IMR-90 (cell line): ENCODE measurements at regions not wholly inside any gene's neighbourhood (a gene's known extent, or its start where the extent isn't known, plus 50 kb on each side); places are given as distances from the start of the nearest gene placed in this dataset.

Experiments
- ATAC-seq: fragments of 200-7000 bp; cut with Tn5 transposase; 2 replicates; pipeline ENCODE4 v1.9.1; 2020; ENCODE audit warnings: low read depth, mild to moderate bottlenecking, moderate library complexity
- BruUV-seq: library from RNA; stranded (reverse); fragments of 400-500 nt; replicated peaks from 2 replicates; lab custom pipeline; 2021; lab: Mats Ljungman, UMichigan
- CTCF ChIA-PET: fragments of 300-600 bp; formaldehyde crosslinking; extraction: SDS; loops from one replicate; lab custom pipeline; 2021; ENCODE audit warnings: antibody characterized with exemption; lab: Yijun Ruan, JAX
- POLR2A ChIA-PET: fragments of 300-600 bp; sonication (Branson Sonifier 250); formaldehyde crosslinking; loops from one replicate; lab custom pipeline; 2022; ENCODE audit warnings: antibody characterized with exemption; ENCODE audit not compliant: unreplicated experiment; lab: Charles Lee
- DNase-seq: peaks from one replicate; pipeline ENCODE4 v3.0.0; 2013
- H2AFZ ChIP-seq: replicated peaks from 2 replicates; pipeline ENCODE3; 2013; ENCODE audit warnings: low read length, mild to moderate bottlenecking; ENCODE audit not compliant: poor library complexity
- H2AK5ac ChIP-seq: 2 replicates; pipeline ENCODE4 v1.6.1; 2013; ENCODE audit warnings: low read depth, low read length, inconsistent platforms
- H2AK9ac ChIP-seq: replicated peaks from 2 replicates; pipeline ENCODE3; 2013; ENCODE audit warnings: mild to moderate bottlenecking, low read depth, low read length, moderate library complexity; ENCODE audit not compliant: poor library complexity
- H2BK120ac ChIP-seq: 2 replicates; pipeline ENCODE4 v1.6.1; 2013; ENCODE audit warnings: low read depth, low read length, inconsistent platforms
- H2BK15ac ChIP-seq: 3 replicates; pipeline ENCODE4 v1.6.1; 2013; ENCODE audit warnings: low read depth, low read length, inconsistent platforms
- H2BK20ac ChIP-seq: 2 replicates; pipeline ENCODE4 v1.6.1; 2013; ENCODE audit warnings: low read depth, mild to moderate bottlenecking, inconsistent platforms, low read length, moderate library complexity
- H2BK5ac ChIP-seq: 2 replicates; pipeline ENCODE4 v1.6.1; 2013; ENCODE audit warnings: mild to moderate bottlenecking, low read depth, low read length, inconsistent platforms; ENCODE audit not compliant: poor library complexity, severe bottlenecking
- H3K14ac ChIP-seq: replicated peaks from 2 replicates; pipeline ENCODE4 v1.6.1; 2013; ENCODE audit warnings: low read depth, low read length, inconsistent platforms
- H3K18ac ChIP-seq: 2 replicates; pipeline ENCODE4 v1.6.1; 2013; ENCODE audit warnings: low read depth, low read length, control low read depth
- H3K23ac ChIP-seq: 2 replicates; pipeline ENCODE4 v1.6.1; 2013; ENCODE audit warnings: low read depth, low read length, inconsistent platforms
- H3K27ac ChIP-seq: 2 replicates; pipeline ENCODE4 v1.5.1; 2013; ENCODE audit warnings: mild to moderate bottlenecking, control low read depth, low read length; ENCODE audit not compliant: insufficient read depth
- H3K27me3 ChIP-seq: 2 replicates; pipeline ENCODE4 v1.6.1; 2013; ENCODE audit warnings: low read length; ENCODE audit not compliant: control insufficient read depth, insufficient read depth
- H3K36me3 ChIP-seq: 2 replicates; pipeline ENCODE4 v1.6.1; 2013; ENCODE audit warnings: low read length, mixed read lengths; ENCODE audit not compliant: control insufficient read depth, insufficient read depth
- H3K4ac ChIP-seq: 2 replicates; pipeline ENCODE4 v1.6.1; 2013; ENCODE audit warnings: low read depth, low read length, inconsistent platforms
- H3K4me1 ChIP-seq: 2 replicates; pipeline ENCODE4 v1.6.1; 2013; ENCODE audit warnings: low read length, mixed read lengths; ENCODE audit not compliant: control insufficient read depth, insufficient read depth
- H3K4me2 ChIP-seq: 2 replicates; pipeline ENCODE4 v1.6.1; 2013; ENCODE audit warnings: low read depth, mild to moderate bottlenecking, control low read depth, low read length, moderate library complexity
- H3K4me3 ChIP-seq: 2 replicates; pipeline ENCODE4 v1.5.1; 2013; ENCODE audit warnings: low read depth, mild to moderate bottlenecking, control low read depth, low read length, moderate library complexity; ENCODE audit not compliant: insufficient read depth
- H3K56ac ChIP-seq: 2 replicates; pipeline ENCODE4 v1.6.1; 2013; ENCODE audit warnings: low read length, inconsistent platforms; ENCODE audit not compliant: insufficient read depth; ENCODE audit errors: extremely low read depth
- H3K79me1 ChIP-seq, 2 experiments: 2 replicates each; pipeline ENCODE4 v1.6.1; 2013; ENCODE audit warnings: low read length in 2 of 2, inconsistent platforms in 1 of 2, low read depth in 1 of 2
- H3K9ac ChIP-seq: 2 replicates; pipeline ENCODE4 v1.6.1; 2013; ENCODE audit warnings: low read depth, low read length, control low read depth
- H3K9me1 ChIP-seq: 2 replicates; pipeline ENCODE4 v1.6.1; 2013; ENCODE audit warnings: low read length, inconsistent platforms; ENCODE audit not compliant: insufficient read depth
- H3K9me3 ChIP-seq: 2 replicates; pipeline ENCODE4 v1.6.1; 2013; ENCODE audit warnings: low read length; ENCODE audit not compliant: control insufficient read depth, insufficient read depth
- H4K20me1 ChIP-seq: 2 replicates; pipeline ENCODE4 v1.6.1; 2013; ENCODE audit warnings: low read length, inconsistent platforms; ENCODE audit not compliant: insufficient read depth
- H4K5ac ChIP-seq: 2 replicates; pipeline ENCODE4 v1.6.1; 2013; ENCODE audit warnings: mild to moderate bottlenecking, low read depth, low read length, control low read depth
- H4K8ac ChIP-seq, 2 experiments: 2 replicates each; pipeline ENCODE4 v1.6.1; 2013; ENCODE audit warnings: low read depth in 2 of 2, low read length in 2 of 2, control low read depth in 1 of 2, inconsistent platforms in 1 of 2
- H4K91ac ChIP-seq: 2 replicates; pipeline ENCODE4 v1.6.1; 2013; ENCODE audit warnings: low read depth, low read length, inconsistent platforms; ENCODE audit not compliant: insufficient read depth
- CEBPB ChIP-seq: IDR thresholded peaks from 2 replicates; pipeline ENCODE4 v1.6.1; 2012; ENCODE audit warnings: low read depth, low read length, improper control_type of control experiment
- WGBS, 2 experiments: methylation state at CpG; one replicate each; pipeline versions ENCODE4 v1.1.5 to v1.1.7; 2013; ENCODE audit warnings: missing lambda C conversion rate in 2 of 2; ENCODE audit not compliant: insufficient read length in 1 of 2; ENCODE audit errors: extremely low coverage in 2 of 2; 5-methylcytosine and 5-hydroxymethylcytosine counted together
- dilution Hi-C: fragments of 300-500 bp; cut with HindIII; formaldehyde crosslinking; loops from one replicate; pipeline ENCODE4 v1.14.3; 2018; ENCODE audit warnings: low sequenced_read_pairs; ENCODE audit not compliant: unreplicated experiment
- in situ Hi-C: fragments of 300-500 bp; cut with MboI; formaldehyde crosslinking; loops from 3 replicates; pipeline ENCODE4 v1.14.3; 2019; ENCODE audit warnings: low sequenced_read_pairs, inconsistent platforms, mixed read lengths
- intact Hi-C: fragments of 100-400 bp; cut with micrococcal nuclease; formaldehyde crosslinking; loops from 2 replicates; pipeline ENCODE4 v1.10.0; 2022
- TF ChIP-seq, protein P1 (sequence below): fragments of 150-350 bp; IDR thresholded peaks from 2 replicates; pipeline ENCODE4 v1.6.1; 2016; ENCODE audit warnings: low read depth, mild to moderate bottlenecking, low read length, moderate library complexity, borderline replicate concordance

DNA sequence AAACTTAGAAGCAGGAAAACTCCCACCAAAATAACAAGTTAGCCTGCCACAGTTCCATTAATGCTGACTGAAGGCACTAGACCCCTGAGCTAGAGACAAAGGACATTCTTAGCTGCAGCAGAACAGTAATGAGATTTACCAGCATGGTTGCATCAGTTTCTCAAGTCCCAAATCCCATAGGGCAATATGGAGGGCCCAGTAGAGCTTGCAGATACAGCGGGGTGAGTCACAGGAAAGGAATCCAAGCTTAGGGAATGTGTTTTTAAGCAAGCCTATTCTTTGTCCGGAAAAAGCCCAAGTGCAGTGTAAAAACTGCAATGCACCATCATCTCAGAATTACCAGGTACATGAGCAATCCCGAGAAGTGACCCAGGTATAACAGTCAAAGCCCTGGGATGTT is 51.3 kb upstream of the EXOC1L start:
- ATAC-seq: peak; percentile 75
- 100% methylated on average over 1 of the region's 3 CpGs; no CpG with 5 or more reads in 1 of the 2 experiments for WGBS, 2 experiments

More for the DNA sequence above, 51.3 kb upstream of the EXOC1L start:
- H4K20me1 ChIP-seq: no peaks in the 10 kb centered on the region
- H3K79me1 ChIP-seq: no peaks in the 10 kb centered on the region
- H3K9me3 ChIP-seq: no peaks in the 10 kb centered on the region
- no peak overlapping the region for H3K4ac ChIP-seq
- no peak overlapping the region for H4K8ac ChIP-seq
- BruUV-seq: no TSS peak
- H3K36me3 ChIP-seq: no peaks in the 10 kb centered on the region
- ChIA-PET POLR2A (no interaction called here), CTCF (no interaction called here)
- H2BK15ac ChIP-seq: no peak overlapping the region
- no peak overlapping the region for H3K56ac ChIP-seq
- H3K18ac ChIP-seq: no peak overlapping the region
- H3K27ac ChIP-seq: no peak overlapping the region
- 0 out of 2 replicates have a peak, but pooled peaks have one; percentile 1 for TF ChIP-seq CEBPB
- TF ChIP-seq, protein P1, sequence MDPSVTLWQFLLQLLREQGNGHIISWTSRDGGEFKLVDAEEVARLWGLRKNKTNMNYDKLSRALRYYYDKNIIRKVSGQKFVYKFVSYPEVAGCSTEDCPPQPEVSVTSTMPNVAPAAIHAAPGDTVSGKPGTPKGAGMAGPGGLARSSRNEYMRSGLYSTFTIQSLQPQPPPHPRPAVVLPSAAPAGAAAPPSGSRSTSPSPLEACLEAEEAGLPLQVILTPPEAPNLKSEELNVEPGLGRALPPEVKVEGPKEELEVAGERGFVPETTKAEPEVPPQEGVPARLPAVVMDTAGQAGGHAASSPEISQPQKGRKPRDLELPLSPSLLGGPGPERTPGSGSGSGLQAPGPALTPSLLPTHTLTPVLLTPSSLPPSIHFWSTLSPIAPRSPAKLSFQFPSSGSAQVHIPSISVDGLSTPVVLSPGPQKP: no peak
- H3K9ac ChIP-seq: no peak overlapping the region
- H2BK20ac ChIP-seq: peak overlapping the region; percentile 44; the same call in 1 of the 2 replicates
- in situ Hi-C loops: no loop called here
- no peak overlapping the region for H4K91ac ChIP-seq
- no peak overlapping the region for H2BK5ac ChIP-seq
- dilution Hi-C loops: no loop called here
- intact Hi-C loops: no loop called here
- DNase-seq: peak; percentile 70
- no peaks in the 10 kb centered on the region for H3K9me1 ChIP-seq
- no peak overlapping the region for H3K4me2 ChIP-seq
- no peak overlapping the region for H2AK5ac ChIP-seq
- H3K14ac ChIP-seq: no peak overlapping the region
- no peaks in the 10 kb centered on the region for H3K4me1 ChIP-seq
- H3K23ac ChIP-seq: no peak overlapping the region
- no peak overlapping the region for H2BK120ac ChIP-seq
- no peak overlapping the region for H3K4me3 ChIP-seq
- no peak overlapping the region for H2AK9ac ChIP-seq
- no peaks in the 10 kb centered on the region for H3K27me3 ChIP-seq
- H2AFZ ChIP-seq: no peak overlapping the region
- no peak overlapping the region for H4K5ac ChIP-seq
